ENCODE measurements at regions not wholly inside any gene's neighbourhood (a gene's known extent, or its start where the extent isn't known, plus 50 kb on each side); places are given as distances from the start of the nearest gene placed in this dataset.

- no peak for DNase-seq
Observed at GRCh38 chr1:229938551-229938950, 128.5 kb upstream of the GALNT2 start.

- no peak for DNase-seq
Observed at GRCh38 chr1:229940684-229941083, 126.4 kb upstream of the GALNT2 start.

GRCh38 chr1:229941160-229941559 lies 125.9 kb upstream of the GALNT2 start:
- DNase-seq = no peak

GRCh38 chr1:229941831-229942230 lies 125.2 kb upstream of the GALNT2 start:
- DNase-seq = no peak

DNA sequence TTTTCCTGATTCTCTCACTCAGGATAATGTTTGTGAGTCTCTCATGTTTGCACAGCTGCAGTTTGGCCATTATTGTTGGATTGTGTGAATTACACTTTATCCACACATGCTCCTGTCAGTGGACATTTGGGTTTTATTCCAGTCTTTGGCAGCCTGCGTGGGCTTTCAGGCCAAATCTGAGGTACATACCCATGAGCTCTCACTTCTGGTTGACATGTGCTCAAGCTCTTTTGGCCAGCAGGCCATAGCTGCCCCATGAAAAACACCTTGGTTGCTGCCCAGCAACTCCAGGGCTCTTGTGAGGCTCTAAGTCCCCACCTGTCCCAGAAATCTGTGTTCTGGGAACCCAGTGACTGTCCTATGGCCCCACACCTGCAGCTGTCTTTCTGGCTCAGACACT lies 124.5 kb upstream of the GALNT2 start:
- DNase-seq = no peak

GRCh38 chr1:229943148-229943714 lies 123.8 kb upstream of the GALNT2 start:
- DNase-seq = no peak

DNA sequence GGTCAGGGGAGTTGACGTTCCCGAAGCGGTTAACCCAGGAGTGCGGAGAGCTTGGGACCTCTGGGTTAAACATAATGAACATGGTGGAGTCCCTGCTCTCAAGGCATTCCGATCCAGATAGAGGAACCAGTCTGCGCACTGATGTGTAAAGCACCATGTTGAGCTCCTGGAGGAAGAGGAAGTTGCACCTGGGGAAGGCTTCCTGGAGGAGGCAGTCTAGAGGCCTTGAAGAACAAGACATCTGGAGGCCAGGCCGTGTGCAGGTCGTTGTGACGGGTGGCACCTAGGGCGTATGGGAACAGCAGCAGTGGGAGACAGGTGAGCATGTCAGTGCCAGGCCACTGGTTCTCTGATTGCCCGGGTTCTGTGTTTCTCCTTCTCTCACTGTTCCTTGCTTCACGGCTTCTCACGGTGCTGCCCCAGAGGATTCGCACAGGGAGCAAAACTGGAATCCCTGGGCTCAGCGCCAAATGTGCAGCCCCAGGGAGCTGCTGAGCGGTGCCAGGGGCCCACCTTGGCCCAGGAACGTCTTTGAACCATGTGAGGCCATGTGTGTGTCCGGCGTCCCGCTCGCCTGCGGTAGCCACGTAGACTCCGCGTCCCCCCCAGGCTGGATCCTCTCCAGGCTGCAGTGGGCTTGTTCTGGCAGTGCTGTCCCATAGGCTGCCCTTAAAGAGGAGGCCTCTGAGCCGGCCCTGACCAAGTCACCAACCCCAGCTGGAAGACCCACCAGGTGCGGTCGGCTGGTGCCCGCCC lies 122.9 kb upstream of the GALNT2 start:
- no peak for DNase-seq

DNA sequence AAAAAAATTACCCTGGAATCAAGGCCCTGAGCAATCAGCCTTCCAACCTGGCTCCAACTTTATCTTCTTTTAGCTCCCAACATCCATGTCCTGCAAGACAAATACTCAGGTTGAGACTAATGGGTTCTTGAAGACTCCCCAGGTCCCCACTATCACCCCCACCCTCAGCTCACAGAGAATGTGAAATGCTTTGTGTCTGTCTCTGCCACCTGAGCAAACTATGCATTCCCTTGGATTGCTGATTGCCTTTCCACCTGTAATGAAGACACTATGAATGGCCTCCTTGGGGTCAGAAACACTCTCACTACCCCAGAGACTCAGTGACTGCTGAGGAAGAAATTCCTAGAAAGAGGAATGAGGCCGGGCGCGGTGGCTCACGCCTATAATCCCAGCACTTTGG lies 121.2 kb upstream of the GALNT2 start:
- DNase-seq = no peak

DNA sequence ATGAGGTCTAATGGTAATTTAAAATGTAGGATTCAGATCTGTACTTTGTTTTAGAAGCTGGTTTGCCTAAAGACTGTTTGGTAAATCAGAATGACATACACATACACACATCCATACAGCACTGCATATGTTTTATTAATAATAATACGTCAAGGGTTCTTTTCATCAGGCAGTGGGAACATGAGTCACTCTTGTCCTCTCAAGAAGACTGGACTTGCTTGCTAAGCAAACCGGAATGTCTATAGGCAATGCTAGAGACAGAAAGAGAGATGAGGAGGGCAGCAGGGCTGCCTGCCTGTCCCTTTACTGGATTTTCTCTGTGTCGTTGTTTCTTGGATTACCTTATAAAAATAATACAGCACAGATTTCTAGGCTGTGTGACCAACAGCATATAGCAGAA lies 119.1 kb upstream of the GALNT2 start:
- DNase-seq = no peak

- no peak for DNase-seq
Observed at GRCh38 chr1:229948438-229948837, 118.6 kb upstream of the GALNT2 start.

- no peak for DNase-seq
Observed at GRCh38 chr1:229949500-229949899, 117.5 kb upstream of the GALNT2 start.

- no peak for DNase-seq
Observed at GRCh38 chr1:229950020-229950419, 117.0 kb upstream of the GALNT2 start.

GRCh38 chr1:229950908-229951307 lies 116.1 kb upstream of the GALNT2 start:
- no peak for DNase-seq

GRCh38 chr1:229951856-229952534 lies 115.0 kb upstream of the GALNT2 start:
- DNase-seq = no peak

DNA sequence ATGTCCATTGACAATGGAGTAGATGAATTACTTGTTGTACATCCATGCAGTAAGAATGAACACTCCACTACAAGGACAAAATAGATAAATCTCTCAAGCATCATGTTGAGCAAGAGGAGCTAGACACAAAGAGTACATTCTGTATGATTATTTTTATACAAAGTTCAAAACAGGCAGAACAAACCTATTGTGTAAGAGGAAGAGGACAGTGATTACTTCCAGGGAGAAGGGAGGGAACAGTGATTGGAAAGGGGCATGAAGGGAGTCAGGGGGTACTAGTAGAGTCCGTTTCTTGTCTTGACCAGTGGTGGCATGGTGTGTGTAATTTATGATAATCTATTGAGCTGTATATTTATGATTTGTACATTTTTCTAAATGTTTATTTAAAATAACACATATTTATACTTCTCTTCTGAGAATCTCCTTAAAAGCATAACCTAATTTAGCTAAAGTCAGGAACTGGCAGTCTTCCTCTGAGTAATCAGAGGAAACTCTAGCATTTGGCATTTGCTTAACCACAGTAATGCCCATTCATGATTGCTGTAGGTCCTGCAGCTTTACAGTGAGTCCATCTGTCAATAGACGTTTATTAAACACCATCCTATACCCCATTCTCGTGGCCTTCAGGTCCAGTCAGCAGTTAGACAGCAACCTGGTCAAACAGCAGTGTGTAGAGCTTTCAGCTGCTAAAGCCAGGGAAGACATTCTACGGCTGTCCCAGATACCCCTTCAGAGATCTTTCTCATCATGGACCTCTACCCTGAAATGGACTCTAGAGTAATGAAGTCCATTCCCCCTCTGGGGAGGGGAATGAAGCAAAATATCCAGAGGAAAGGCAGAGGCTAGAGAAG lies 114.1 kb upstream of the GALNT2 start:
- no peak for DNase-seq

GRCh38 chr1:229953736-229954326 lies 113.2 kb upstream of the GALNT2 start:
- DNase-seq = no peak

DNA sequence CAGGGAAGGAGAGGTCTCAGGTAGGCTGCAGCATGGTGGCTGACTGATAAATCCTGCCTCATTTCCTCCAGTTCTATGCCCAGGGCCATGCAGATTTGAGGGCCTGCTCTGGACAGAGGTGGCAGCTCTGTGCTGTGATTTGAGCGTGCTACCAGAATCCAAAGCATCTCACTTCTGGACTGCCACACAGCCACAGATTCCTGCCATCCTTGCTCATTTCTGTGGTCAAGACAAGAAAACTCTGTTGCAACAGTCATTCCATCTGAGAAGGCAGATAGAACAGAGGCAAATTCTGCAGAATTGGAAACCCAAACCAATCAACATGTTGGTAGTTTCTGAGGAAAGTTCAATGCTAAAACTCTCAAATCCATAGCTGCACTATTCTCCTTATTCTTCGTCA lies 102.8 kb upstream of the GALNT2 start:
- DNase-seq = no peak

GRCh38 chr1:229970714-229971113 lies 96.3 kb upstream of the GALNT2 start:
- no peak for DNase-seq

DNA sequence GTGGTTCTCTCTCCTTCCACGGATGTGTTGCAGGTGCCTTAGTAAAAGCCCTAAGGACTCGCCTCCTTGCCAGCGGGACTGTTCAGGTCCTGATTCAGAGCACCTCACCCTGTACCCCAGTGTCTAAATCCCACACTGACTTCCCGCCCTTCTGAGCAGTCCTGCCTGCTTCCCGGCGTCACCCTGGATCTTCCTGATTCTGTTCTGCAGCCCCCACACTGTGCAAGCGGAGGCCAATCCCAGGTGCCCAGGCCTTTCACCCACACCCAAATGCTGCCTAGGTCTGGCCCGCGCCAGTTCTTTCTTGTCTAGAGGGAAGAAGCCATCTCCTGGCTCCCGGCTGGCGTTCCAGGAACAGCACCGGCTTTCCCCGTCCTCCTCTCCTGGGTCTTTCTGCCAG lies 95.9 kb upstream of the GALNT2 start:
- no peak for DNase-seq

- DNase-seq = no peak
Observed at GRCh38 chr1:229972600-229973296, 94.3 kb upstream of the GALNT2 start.

GRCh38 chr1:229973297-229973612 lies 93.8 kb upstream of the GALNT2 start:
- DNase-seq = no peak

DNA sequence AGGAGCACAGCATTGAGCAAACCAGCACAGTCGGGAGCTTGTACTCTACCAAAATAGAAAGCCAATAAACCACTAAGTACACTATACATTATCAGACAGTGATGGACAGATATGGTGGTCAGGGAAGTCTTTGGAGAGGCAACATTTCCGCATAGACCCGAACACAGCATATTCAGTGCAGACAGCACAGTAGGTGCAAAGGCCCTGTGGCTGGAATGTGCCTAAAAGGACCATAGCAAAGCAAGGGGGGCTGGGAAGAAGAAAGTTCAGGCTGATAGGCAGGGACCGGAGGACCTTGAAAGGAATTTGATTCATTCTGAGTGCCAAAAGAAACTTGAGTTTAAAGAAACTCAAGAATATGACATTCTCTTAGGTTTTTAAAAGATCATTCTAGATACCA lies 92.0 kb upstream of the GALNT2 start:
- no peak for DNase-seq

GRCh38 chr1:229980009-229980408 lies 87.0 kb upstream of the GALNT2 start:
- no peak for DNase-seq

All from NCI-H524 treated with DMSO at 0.1 percent for 48 hours (cell line).